SK-N-SH (cell line): ENCODE measurements at regions not wholly inside any gene's neighbourhood (a gene's known extent, or its start where the extent isn't known, plus 50 kb on each side); places are given as distances from the start of the nearest gene placed in this dataset.

Experiments used
- EP300 ChIP-seq, 2 experiments: IDR thresholded peaks; 2 replicates each; pipeline versions ENCODE4 v1.4.0 to v1.6.1; 2012; ENCODE audit warnings: borderline replicate concordance in 1 of 2, low read depth in 1 of 2, low read length in 1 of 2
- EZH2phosphoT487 ChIP-seq: fragments of 200-600 bp; sonication (generic); IDR thresholded peaks from 2 replicates; pipeline ENCODE4 v1.6.1; 2017; ENCODE audit warnings: low read depth, mixed run types, mild to moderate bottlenecking, antibody characterized with exemption, moderate library complexity, borderline replicate concordance
- RCOR1 ChIP-seq: fragments of 150-350 bp; IDR thresholded peaks from 2 replicates; pipeline ENCODE4 v1.6.1; 2017; ENCODE audit warnings: antibody characterized with exemption, low read length
- RFX5 ChIP-seq: IDR thresholded peaks from 2 replicates; pipeline ENCODE4 v1.6.1; 2012; ENCODE audit warnings: mild to moderate bottlenecking, improper control_type of control experiment, low read length
- SMC3 ChIP-seq: IDR thresholded peaks from 2 replicates; pipeline ENCODE4 v1.6.1; 2012; ENCODE audit warnings: low read depth, low read length, improper control_type of control experiment
- TCF12 ChIP-seq: IDR thresholded peaks from 2 replicates; pipeline ENCODE4 v1.4.0; 2012
- TF ChIP-seq, protein P1 (sequence below): fragments of 200-600 bp; sonication (generic); IDR thresholded peaks from 2 replicates; pipeline ENCODE4 v1.6.1; 2017; ENCODE audit warnings: antibody characterized with exemption, mild to moderate bottlenecking, moderate library complexity
- TF ChIP-seq, protein P2 (sequence below): IDR thresholded peaks from 2 replicates; pipeline ENCODE4; 2012
- TF ChIP-seq, protein P3 (sequence below): IDR thresholded peaks from 2 replicates; pipeline ENCODE4 v1.4.0; 2012; ENCODE audit warnings: low read depth
- TF ChIP-seq, protein P4 (sequence below): IDR thresholded peaks from 2 replicates; pipeline ENCODE4 v1.4.0; 2012; ENCODE audit warnings: low read depth, borderline replicate concordance

DNA sequence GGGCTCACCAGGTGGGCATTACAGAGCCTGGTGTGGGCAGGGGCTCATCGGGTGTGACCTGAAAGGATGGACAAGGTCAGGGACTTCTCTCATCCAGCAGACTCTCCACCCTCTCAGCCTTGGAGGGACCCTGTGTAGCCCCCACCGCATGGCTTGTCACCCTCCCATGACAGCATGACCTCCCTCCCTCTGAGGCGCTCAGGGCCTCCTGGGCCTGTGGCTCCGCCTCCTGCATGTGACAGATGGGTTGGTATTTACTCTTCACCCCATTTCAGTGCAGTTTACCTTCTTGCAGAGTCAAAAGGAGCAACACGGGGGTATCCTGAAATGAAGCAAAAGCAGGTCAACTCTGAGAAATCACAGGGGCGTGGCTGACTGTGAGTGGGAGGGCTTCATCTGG is 298.6 kb upstream of the AJAP1 start:
- TF ChIP-seq, protein P1, sequence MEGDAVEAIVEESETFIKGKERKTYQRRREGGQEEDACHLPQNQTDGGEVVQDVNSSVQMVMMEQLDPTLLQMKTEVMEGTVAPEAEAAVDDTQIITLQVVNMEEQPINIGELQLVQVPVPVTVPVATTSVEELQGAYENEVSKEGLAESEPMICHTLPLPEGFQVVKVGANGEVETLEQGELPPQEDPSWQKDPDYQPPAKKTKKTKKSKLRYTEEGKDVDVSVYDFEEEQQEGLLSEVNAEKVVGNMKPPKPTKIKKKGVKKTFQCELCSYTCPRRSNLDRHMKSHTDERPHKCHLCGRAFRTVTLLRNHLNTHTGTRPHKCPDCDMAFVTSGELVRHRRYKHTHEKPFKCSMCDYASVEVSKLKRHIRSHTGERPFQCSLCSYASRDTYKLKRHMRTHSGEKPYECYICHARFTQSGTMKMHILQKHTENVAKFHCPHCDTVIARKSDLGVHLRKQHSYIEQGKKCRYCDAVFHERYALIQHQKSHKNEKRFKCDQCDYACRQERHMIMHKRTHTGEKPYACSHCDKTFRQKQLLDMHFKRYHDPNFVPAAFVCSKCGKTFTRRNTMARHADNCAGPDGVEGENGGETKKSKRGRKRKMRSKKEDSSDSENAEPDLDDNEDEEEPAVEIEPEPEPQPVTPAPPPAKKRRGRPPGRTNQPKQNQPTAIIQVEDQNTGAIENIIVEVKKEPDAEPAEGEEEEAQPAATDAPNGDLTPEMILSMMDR, result no peak
- no peak for TF ChIP-seq EZH2phosphoT487
- no peak for TF ChIP-seq RCOR1
- TF ChIP-seq RFX5, result no peak
- TF ChIP-seq TCF12, result no peak
- TF ChIP-seq, protein P2, sequence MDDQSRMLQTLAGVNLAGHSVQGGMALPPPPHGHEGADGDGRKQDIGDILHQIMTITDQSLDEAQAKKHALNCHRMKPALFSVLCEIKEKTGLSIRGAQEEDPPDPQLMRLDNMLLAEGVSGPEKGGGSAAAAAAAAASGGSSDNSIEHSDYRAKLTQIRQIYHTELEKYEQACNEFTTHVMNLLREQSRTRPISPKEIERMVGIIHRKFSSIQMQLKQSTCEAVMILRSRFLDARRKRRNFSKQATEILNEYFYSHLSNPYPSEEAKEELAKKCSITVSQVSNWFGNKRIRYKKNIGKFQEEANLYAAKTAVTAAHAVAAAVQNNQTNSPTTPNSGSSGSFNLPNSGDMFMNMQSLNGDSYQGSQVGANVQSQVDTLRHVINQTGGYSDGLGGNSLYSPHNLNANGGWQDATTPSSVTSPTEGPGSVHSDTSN, result no peak
- TF ChIP-seq, protein P3, sequence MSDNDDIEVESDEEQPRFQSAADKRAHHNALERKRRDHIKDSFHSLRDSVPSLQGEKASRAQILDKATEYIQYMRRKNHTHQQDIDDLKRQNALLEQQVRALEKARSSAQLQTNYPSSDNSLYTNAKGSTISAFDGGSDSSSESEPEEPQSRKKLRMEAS, result no peak
- TF ChIP-seq EP300 (IDR thresholded peaks at IDR 0.05; ENCODE audit: borderline replicate concordance in 1 of 2, low read depth in 1 of 2, low read length in 1 of 2), result no peak
- no peak for TF ChIP-seq SMC3
- TF ChIP-seq, protein P4, sequence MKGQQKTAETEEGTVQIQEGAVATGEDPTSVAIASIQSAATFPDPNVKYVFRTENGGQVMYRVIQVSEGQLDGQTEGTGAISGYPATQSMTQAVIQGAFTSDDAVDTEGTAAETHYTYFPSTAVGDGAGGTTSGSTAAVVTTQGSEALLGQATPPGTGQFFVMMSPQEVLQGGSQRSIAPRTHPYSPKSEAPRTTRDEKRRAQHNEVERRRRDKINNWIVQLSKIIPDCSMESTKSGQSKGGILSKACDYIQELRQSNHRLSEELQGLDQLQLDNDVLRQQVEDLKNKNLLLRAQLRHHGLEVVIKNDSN, result no peak
